ENCODE measurements at regions not wholly inside any gene's neighbourhood (a gene's known extent, or its start where the extent isn't known, plus 50 kb on each side); places are given as distances from the start of the nearest gene placed in this dataset.

DNA sequence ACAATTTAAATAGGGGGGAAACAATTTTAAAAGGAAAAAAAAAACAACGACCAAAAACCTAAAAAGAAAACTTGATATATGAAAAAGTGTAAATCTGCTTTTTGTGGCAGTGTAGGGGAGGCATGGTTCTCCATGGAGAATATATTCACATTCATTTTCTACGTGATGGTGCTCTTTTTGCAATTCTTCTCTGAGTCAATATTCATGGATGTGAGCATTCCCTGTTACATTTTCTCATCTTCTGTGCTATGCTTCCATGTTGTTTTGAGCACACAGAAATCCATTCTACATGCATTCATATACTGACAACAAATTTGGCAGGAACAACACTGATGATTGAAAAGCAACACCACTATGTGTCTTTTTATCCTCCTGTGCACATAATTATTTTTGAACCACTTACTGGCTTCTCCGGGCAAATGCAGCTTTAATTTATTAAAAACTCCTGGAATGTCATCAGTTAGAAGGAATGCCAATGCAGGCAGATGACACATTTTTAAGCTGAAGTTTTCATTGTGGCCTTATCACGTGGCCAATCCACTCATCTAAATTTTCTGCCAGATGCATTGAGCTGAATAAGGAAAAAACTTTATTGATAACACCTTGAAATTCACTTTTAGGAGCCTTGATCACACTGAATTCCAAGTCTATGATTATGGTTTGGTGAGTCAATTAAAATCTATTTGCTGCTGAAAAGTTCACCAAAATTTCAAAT lies 590.6 kb downstream of the NUF2 start:
- no peaks in the 10 kb centered on the region for H3K9me3 ChIP-seq
- H3K27me3 ChIP-seq, result no peaks in the 10 kb centered on the region
- DNase-seq, result no peak

DNA sequence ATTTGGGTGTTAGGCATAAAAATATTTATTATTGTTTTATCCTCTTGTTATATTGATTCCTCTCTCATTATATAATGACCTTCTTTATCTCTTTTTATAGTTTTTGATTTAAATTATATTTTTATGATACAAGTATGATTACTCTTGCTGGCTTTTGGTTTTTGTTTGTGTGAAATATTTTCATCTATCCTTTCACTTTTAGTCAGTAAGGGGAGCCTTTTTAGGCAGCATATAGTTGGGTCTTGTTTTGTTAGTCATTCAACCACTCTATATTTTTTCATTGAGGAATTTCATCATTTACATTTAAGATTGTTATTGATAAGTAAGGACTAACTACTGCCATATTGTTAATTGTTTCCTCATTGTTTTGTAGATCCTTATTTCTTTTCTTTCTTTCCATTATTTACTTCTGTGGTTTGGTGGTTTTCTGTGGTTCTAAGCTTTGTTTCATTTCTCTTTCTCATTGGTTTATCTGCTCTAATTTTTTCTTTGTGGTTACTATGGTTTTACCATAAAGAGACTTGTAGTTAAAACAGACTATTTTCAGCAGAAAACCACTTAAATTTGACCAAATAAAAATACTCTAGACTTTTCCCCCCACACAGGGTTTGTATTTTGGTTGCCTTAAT lies 593.1 kb downstream of the NUF2 start:
- no peak overlapping the region for H3K4me3 ChIP-seq
- no peak for DNase-seq
- no peaks in the 10 kb centered on the region for H3K36me3 ChIP-seq
- H3K9me3 ChIP-seq, result no peaks in the 10 kb centered on the region
- H3K27me3 ChIP-seq, result no peaks in the 10 kb centered on the region

More for the DNA sequence above, 590.6 kb downstream of the NUF2 start:
- no peak overlapping the region for H3K4me3 ChIP-seq
- H3K36me3 ChIP-seq, result no peaks in the 10 kb centered on the region

DNA sequence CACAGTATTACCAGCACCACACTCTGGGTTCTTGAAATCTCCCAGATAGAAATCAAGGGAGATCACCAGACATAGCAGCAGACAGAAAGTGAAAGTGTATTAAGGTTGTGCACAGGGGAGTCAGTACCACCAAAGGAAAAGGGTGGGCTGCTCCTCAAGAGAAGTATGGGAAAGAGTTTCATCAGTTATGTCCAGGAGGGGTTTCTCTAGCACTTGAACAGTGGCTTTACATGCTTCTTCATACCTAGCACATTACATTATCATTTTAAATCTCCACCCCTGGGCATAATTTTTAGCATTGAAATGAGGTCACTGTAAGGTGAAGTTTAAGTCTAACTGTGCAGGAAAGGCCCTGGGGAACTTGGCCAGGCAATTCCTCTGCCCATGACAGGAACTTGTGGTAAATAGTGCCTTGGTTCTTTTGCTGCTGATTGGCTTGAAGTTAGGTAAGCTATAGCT lies 601.0 kb downstream of the NUF2 start:
- Histone ChIP-seq H3K9me3 (no peaks in the 10 kb centered on the region), H3K27me3 (0 out of 2 replicates have a peak, but pooled peaks cover 2% of the 10 kb centered on the region), H3K36me3 (no peaks in the 10 kb centered on the region), H3K4me3 (no peak overlapping the region)
- DNase-seq, result no peak

DNA sequence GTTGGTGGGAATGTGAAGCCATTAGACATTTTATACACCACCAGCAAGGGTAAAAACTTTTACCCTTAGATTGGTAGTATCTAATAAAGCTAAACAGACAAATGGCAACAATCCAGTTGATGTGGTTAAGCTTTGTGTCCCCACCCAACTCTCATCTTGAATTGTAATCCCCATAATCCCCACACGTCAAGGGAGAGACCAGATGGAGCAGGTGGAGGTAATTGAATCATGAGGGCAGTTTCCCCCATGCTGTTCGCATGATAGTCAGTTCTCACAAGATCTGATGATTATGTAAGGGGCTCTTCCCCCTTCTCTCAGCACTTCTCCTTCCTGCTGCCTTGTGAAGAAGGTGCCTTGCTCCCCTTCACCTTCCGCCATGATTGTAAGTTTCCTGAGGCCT lies 602.3 kb downstream of the NUF2 start:
- DNase-seq, result no peak
- 0 out of 2 replicates have a peak, but pooled peaks cover 2% of the 10 kb centered on the region for H3K27me3 ChIP-seq
- no peaks in the 10 kb centered on the region for H3K36me3 ChIP-seq
- no peak overlapping the region for H3K4me3 ChIP-seq
- H3K9me3 ChIP-seq, result no peaks in the 10 kb centered on the region

DNA sequence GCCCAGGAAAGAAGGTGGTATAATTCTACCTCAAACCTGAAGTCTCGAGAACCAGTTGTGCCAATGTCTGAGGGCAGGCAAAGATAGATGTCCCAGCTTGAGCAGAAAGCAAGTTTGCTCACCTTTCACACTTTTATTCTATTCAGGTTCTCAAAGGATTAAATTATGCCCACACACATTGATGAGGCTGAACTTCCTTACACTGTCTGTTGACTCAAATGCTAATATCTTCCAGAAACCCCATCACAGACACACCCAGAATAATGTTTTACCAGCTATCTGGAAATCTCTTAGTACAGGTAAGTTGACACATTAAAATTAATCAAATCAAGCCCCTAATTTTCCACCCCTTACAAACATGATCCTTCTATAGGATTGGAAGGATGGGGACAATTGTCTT lies 605.7 kb downstream of the NUF2 start:
- DNase-seq, result no peak
- no peak overlapping the region for H3K4me3 ChIP-seq
- H3K9me3 ChIP-seq, result no peaks in the 10 kb centered on the region
- no peaks in the 10 kb centered on the region for H3K36me3 ChIP-seq
- 0 out of 2 replicates have a peak, but pooled peaks cover 2% of the 10 kb centered on the region for H3K27me3 ChIP-seq

DNA sequence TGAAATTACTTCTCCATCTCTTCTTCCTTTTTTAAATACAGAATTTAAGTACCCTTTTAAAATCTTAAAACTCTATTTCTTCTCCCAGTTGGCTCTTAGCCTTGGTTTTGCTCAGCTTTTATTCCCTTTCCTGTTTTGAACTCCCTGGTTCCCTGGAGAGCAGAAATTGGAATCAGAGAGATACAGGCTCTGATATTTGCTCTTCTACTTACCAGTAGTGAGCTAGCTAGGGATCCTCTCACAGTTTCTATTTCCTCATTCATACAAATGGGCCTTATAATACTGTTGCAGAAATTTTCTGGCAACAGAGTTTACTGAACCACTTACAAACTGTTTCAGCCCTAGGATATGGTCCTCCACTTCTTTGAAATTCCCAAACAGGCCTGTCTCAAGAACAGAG lies 606.3 kb downstream of the NUF2 start:
- Histone ChIP-seq H3K4me3 (no peak overlapping the region), H3K9me3 (no peaks in the 10 kb centered on the region), H3K36me3 (no peaks in the 10 kb centered on the region), H3K27me3 (0 out of 2 replicates have a peak, but pooled peaks cover 2% of the 10 kb centered on the region)
- no peak for DNase-seq

DNA sequence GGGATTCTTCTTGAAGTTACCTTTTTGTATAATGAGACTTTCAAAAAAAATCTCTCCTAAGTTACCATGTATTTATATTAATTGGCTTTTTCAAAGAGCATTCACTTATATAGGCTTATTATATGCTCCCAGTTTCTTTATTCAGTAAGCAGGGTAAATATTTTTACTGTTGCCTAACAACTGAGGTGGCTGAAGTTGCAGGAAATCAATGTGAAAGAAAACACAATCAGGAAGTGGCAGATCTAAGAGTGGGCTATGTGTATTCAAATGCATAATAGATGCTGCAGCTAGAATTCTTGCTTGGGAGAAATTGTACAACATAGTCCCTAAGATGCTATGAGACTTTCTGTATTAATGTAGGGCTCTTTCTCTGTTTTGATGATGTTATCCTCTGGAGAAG lies 606.9 kb downstream of the NUF2 start:
- Histone ChIP-seq H3K9me3 (no peaks in the 10 kb centered on the region), H3K36me3 (no peaks in the 10 kb centered on the region), H3K27me3 (0 out of 2 replicates have a peak, but pooled peaks cover 2% of the 10 kb centered on the region), H3K4me3 (no peak overlapping the region)
- no peak for DNase-seq

DNA sequence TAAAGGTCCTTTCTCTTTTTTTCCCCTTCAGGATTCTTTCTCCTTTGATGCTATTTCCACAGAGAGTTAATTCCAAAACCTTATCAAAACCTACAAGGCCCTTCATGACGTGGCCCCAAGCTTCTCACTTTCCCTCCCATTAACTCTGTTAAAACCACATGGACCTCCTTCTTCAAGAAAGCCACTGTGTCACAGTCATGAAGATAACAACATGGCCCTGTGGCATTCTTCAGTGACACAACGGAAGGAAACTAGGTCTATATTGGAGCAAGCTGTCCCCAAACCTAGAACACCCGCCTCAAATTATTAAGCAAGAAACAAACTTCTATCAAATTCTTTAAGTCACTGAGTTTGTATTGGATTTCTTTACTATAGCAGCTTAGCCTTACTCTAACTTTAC lies 611.1 kb downstream of the NUF2 start:
- Histone ChIP-seq H3K36me3 (no peaks in the 10 kb centered on the region), H3K4me3 (no peak overlapping the region), H3K27me3 (no peaks in the 10 kb centered on the region), H3K9me3 (no peaks in the 10 kb centered on the region)
- no peak for DNase-seq

DNA sequence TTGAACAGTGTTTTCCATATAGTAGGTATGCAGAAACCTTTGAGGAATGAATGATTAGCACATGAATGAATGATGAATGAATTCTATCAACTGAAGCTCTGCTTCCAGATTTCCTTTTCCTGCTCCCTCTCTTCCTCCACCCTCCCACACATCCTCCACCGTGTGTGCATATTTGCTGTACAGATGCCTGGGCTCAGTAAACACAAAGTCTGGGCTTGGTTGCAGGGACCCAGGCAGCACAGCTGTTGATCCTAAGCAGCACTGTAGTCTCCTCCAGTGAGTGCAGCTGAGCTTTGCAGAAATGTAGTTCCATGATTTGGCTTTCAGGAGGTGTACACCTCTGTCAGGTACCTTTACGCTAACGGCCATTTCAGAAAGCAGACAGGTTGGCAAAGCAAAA lies 611.7 kb downstream of the NUF2 start:
- H3K4me3 ChIP-seq, result no peak overlapping the region

DNA sequence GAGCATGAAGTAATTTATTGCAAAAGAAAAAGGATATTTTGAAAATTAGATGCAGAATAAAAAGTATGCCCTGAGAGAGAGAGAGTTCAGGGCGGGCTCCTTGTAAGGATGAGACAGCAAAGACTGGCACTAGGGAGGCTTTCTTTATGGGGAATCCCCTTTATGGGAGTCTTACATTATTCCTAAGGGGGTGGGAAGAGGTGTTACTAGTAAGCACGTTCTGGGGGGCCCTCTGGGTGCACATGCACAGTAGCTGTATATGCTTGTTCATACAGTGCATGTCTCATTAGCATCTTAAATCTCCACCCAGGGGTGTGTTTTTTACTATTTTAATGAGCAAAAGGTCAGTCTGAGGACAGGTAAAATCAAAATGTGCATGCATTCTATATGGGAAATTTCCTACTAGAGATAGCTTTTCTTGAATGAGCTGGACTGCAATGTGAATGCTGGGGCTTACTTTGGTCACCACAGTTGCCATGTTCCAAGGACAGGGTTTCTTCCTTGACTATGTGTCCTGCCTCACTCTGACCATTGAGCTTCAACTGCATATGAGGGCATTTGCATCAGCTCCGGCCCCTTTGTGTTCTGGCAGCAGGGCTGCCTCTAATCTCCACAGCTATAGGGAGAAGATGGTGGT lies 614.1 kb downstream of the NUF2 start:
- Histone ChIP-seq H3K36me3 (no peaks in the 10 kb centered on the region), H3K4me3 (no peak overlapping the region), H3K9me3 (no peaks in the 10 kb centered on the region), H3K27me3 (no peaks in the 10 kb centered on the region)
- no peak for DNase-seq

More for the DNA sequence above, 611.7 kb downstream of the NUF2 start:
- Histone ChIP-seq H3K9me3 (no peaks in the 10 kb centered on the region), H3K27me3 (no peaks in the 10 kb centered on the region), H3K36me3 (no peaks in the 10 kb centered on the region)
- DNase-seq, result no peak

DNA sequence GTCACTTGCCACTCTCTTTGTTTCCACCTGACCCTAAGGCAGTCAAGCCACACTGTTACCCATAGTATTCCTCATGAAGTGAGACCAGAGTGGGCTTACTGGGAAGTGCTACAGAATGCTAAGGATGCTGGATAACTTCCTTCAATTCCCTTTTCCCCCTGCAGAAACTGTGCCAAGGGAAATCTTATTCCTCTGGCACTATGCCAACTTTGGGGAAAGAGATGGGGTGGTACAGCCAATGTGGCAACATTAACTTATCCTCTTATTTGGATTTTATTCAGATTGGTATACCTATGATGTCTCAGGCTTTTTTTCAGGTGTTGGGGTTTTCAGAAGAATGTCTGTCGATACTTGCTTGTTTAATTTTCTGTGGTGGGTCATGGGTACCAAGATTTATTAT lies 599.4 kb upstream of the PBX1 start:
- Histone ChIP-seq H3K36me3 (no peaks in the 10 kb centered on the region), H3K27me3 (no peaks in the 10 kb centered on the region), H3K9me3 (no peaks in the 10 kb centered on the region; the same call in 1 of the 2 replicates), H3K4me3 (no peak overlapping the region)
- no peak for DNase-seq

DNA sequence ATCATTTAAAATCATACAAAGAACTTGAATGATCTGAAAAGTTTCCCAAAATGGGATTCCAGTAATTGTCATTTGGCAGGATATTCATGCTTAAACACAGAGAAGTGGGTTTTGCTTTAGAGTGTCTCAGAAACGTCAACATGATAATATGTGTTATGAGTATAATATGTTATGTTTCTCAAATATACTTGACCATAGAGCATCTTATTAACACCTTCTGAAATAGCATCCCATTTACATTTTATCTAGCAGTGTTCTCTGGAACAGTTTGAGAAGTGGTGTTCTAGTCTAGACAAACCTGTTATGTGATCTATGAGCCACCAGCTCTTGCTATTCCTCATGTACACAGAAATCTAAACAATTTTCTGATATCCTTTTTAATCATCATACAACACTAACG lies 588.8 kb upstream of the PBX1 start:
- Histone ChIP-seq H3K4me3 (no peak overlapping the region), H3K36me3 (no peaks in the 10 kb centered on the region), H3K27me3 (no peaks in the 10 kb centered on the region), H3K9me3 (no peaks in the 10 kb centered on the region)
- no peak for DNase-seq

DNA sequence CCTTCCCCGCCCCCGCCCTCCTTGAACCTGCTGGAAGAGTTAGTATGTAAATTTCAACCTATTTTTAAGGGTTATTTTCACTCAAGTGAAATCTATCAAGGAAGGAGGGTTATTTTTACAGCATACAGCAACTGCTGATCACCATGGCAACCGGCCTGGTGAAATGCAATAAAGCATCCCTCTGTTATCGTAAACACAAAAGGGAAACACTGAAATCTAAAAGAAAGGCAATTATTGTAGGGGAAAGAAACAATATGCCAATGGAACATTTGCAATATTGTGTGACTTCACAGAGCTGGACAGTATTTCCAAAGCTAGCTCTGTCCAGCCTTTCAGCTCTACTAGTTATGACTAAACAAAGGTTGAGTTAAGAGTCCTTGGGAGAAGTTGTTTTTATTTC lies 588.3 kb upstream of the PBX1 start:
- no peak for DNase-seq
- no peaks in the 10 kb centered on the region for H3K36me3 ChIP-seq
- H3K9me3 ChIP-seq, result no peaks in the 10 kb centered on the region
- no peak overlapping the region for H3K4me3 ChIP-seq
- H3K27me3 ChIP-seq, result no peaks in the 10 kb centered on the region

DNA sequence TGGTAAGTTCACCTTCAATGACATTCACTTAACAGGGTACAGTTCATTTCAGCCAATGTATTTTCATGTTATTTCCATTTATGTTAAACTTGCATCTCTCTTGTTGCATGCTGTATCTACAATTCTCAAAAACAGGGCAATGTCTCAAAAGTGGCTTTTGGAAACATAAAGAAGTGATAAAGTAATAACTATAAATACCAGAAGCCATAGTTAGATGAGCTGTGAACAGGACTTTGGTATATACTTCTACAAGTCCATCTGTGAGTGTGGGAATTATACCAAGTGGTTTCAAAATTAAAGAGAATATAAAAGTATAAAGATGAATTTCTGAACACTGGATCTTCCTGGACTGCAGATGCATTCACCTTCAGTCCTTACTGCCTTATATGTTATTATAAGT lies 585.4 kb upstream of the PBX1 start:
- Histone ChIP-seq H3K4me3 (no peak overlapping the region), H3K36me3 (no peaks in the 10 kb centered on the region)
- DNase-seq, result no peak

DNA sequence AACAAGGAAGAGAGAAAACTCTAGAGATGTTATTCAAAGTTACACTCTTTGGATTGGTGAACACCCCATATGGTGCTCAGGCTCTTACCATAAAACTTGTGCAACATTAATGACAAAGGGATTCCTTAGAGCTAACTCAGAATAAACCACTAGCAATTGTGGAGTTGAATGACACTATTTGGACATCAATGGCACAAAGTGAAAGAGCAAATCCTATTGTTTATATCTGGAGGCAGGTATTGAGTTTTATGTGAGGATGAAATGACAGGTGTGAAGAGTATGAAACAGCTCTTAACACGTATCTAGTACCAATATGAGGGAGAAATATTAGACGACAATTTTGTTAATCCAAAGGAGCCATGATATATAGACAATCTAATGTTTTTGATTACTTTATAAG lies 584.9 kb upstream of the PBX1 start:
- no peaks in the 10 kb centered on the region for H3K36me3 ChIP-seq
- DNase-seq, result no peak
- no peaks in the 10 kb centered on the region for H3K9me3 ChIP-seq
- H3K27me3 ChIP-seq, result no peaks in the 10 kb centered on the region
- H3K4me3 ChIP-seq, result no peak overlapping the region

More for the DNA sequence above, 585.4 kb upstream of the PBX1 start:
- no peaks in the 10 kb centered on the region for H3K9me3 ChIP-seq
- H3K27me3 ChIP-seq, result no peaks in the 10 kb centered on the region

DNA sequence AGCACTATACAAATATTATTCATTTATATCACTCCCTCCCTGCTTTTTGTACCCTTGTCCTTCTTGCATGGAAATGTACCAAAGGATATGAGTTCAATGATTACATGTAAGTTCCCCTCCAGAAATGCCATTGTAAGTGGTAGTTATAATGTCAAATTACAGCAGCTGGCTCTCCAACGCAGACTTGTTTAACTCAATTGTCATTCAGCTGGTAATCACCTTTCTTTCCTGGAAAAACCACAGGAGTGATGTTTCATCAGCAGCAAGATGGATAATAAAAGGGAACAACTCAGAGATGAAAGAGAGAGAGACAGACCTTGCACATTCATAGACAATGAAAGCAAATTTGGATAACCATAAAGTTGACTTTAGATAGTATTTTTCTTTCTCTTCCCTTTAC lies 578.6 kb upstream of the PBX1 start:
- Histone ChIP-seq H3K27me3 (no peaks in the 10 kb centered on the region), H3K4me3 (no peak overlapping the region), H3K36me3 (no peaks in the 10 kb centered on the region), H3K9me3 (no peaks in the 10 kb centered on the region)
- no peak for DNase-seq

DNA sequence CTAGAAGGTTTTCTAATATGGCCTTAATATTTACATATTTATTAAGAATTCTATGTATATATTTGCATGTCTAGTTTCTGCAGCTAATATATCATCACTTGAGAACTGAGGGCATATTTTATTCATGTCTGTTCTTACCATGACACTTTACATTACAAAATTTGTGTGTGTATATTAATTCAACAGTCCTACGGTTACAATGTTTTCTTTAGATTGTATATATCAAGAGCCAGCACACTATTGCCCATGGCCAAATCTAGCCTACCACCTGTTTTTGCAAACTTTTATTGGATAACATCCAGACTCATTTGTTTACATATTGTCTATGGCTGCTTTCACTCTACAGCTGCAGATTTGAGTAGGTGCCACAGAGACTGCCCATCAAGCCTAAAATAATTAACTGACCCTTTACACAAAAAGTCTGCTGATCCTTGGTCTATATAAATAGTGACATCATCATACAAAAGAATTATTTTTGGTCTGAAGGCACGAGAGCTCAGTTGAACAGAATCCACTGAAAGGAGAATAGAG lies 577.4 kb upstream of the PBX1 start:
- Histone ChIP-seq H3K9me3 (no peaks in the 10 kb centered on the region), H3K27me3 (no peaks in the 10 kb centered on the region), H3K4me3 (no peak overlapping the region), H3K36me3 (no peaks in the 10 kb centered on the region)
- no peak for DNase-seq

All from MG63 (cell line).